Astrocyte (in vitro differentiated cells and primary cell): ENCODE measurements at regions not wholly inside any gene's neighbourhood (a gene's known extent, or its start where the extent isn't known, plus 50 kb on each side); places are given as distances from the start of the nearest gene placed in this dataset.

Experiments used
- DNase-seq: peaks from one replicate; pipeline ENCODE4 v3.0.0-alpha.2; 2010; ENCODE audit warnings: low read depth
- FAIRE-seq: peaks from 2 replicates; lab custom pipeline; 2011; peaks lifted over from hg19 to GRCh38; lab: Jason Lieb, UNC
- H2AFZ ChIP-seq: 2 replicates; pipeline ENCODE4 v1.6.0; 2012; ENCODE audit warnings: low read depth, low read length, inconsistent platforms
- H3K27ac ChIP-seq: 2 replicates; pipeline ENCODE4 v1.5.1; 2011; ENCODE audit warnings: low read depth, low read length, inconsistent platforms
- H3K27me3 ChIP-seq: 2 replicates; pipeline ENCODE4 v1.6.0; 2011; ENCODE audit warnings: low read length, inconsistent platforms; ENCODE audit not compliant: insufficient read depth
- H3K36me3 ChIP-seq: 2 replicates; pipeline ENCODE4 v1.5.1; 2011; ENCODE audit warnings: low read length, inconsistent platforms; ENCODE audit not compliant: insufficient read depth
- H3K4me1 ChIP-seq: 2 replicates; pipeline ENCODE4 v1.5.1; 2011; ENCODE audit warnings: low read length, inconsistent platforms; ENCODE audit not compliant: insufficient read depth
- H3K4me2 ChIP-seq: 2 replicates; pipeline ENCODE4 v1.6.0; 2012; ENCODE audit warnings: low read length, inconsistent platforms
- H3K4me3 ChIP-seq: 2 replicates; pipeline ENCODE4 v1.5.1; 2011; ENCODE audit warnings: low read depth, mild to moderate bottlenecking, low read length, inconsistent platforms; ENCODE audit not compliant: insufficient read depth
- H3K79me2 ChIP-seq: 2 replicates; pipeline ENCODE4 v1.6.0; 2012; ENCODE audit warnings: mild to moderate bottlenecking, low read length, inconsistent platforms; ENCODE audit not compliant: insufficient read depth
- H3K9ac ChIP-seq: 2 replicates; pipeline ENCODE4 v1.6.0; 2012; ENCODE audit warnings: mild to moderate bottlenecking, low read length, inconsistent platforms
- H3K9me3 ChIP-seq: 2 replicates; pipeline ENCODE4 v1.5.1; 2012; ENCODE audit warnings: low read depth, mild to moderate bottlenecking, low read length, inconsistent platforms; ENCODE audit not compliant: insufficient read depth
- H4K20me1 ChIP-seq: 2 replicates; pipeline ENCODE4 v1.6.0; 2012; ENCODE audit warnings: low read length, inconsistent platforms; ENCODE audit not compliant: insufficient read depth
- H3K27ac Mint-ChIP-seq: one replicate; pipeline ENCODE4 v1.8.0; 2021; ENCODE audit warnings: mild to moderate bottlenecking, mixed read lengths; ENCODE audit not compliant: unreplicated experiment
- H3K27me3 Mint-ChIP-seq: one replicate; pipeline ENCODE4 v1.8.0; 2021; ENCODE audit warnings: low read depth, mixed read lengths; ENCODE audit not compliant: unreplicated experiment
- H3K36me3 Mint-ChIP-seq: one replicate; pipeline ENCODE4 v1.8.0; 2021; ENCODE audit warnings: low read depth, mixed read lengths; ENCODE audit not compliant: unreplicated experiment
- H3K4me1 Mint-ChIP-seq: one replicate; pipeline ENCODE4 v1.8.0; 2021; ENCODE audit warnings: low read depth, mixed read lengths; ENCODE audit not compliant: unreplicated experiment
- H3K4me3 Mint-ChIP-seq: one replicate; pipeline ENCODE4 v1.8.0; 2021; ENCODE audit warnings: mild to moderate bottlenecking, moderate library complexity, mixed read lengths; ENCODE audit not compliant: unreplicated experiment
- H3K9me3 Mint-ChIP-seq: one replicate; pipeline ENCODE4 v1.8.0; 2021; ENCODE audit warnings: mild to moderate bottlenecking, mixed read lengths; ENCODE audit not compliant: unreplicated experiment
- CTCF ChIP-seq: IDR thresholded peaks from 2 replicates; pipeline ENCODE4 v1.5.1; 2011; ENCODE audit warnings: low read depth, mild to moderate bottlenecking, inconsistent platforms, low read length, moderate library complexity; ENCODE audit not compliant: insufficient read depth
- EZH2 ChIP-seq: IDR thresholded peaks from 2 replicates; pipeline ENCODE4 v1.6.1; 2012; ENCODE audit warnings: mild to moderate bottlenecking, low read length, inconsistent platforms; ENCODE audit not compliant: insufficient read depth

- Histone ChIP-seq H3K27ac (no peak overlapping the region), H3K79me2 (no peaks in the 10 kb centered on the region), H3K27me3 (no peaks in the 10 kb centered on the region), H3K4me3 (no peak overlapping the region), H2AFZ (no peak overlapping the region), H3K4me1 (no peaks in the 10 kb centered on the region), H3K4me2 (no peak overlapping the region), H3K9ac (no peak overlapping the region), H3K9me3 (no peaks in the 10 kb centered on the region), H3K36me3 (no peaks in the 10 kb centered on the region), H4K20me1 (no peaks in the 10 kb centered on the region)
- no peaks in the 10 kb centered on the region for H3K4me1 Mint-ChIP-seq
- H3K27me3 Mint-ChIP-seq, result no peaks in the 10 kb centered on the region
- no peak for DNase-seq
- H3K27ac Mint-ChIP-seq, result no peak overlapping the region
- peaks cover 8% of the 10 kb centered on the region for H3K9me3 Mint-ChIP-seq
- H3K4me3 Mint-ChIP-seq, result no peak overlapping the region
- no peak for FAIRE-seq
- no peak for TF ChIP-seq CTCF
- TF ChIP-seq EZH2, result no peak
- no peaks in the 10 kb centered on the region for H3K36me3 Mint-ChIP-seq
Observed at GRCh38 chr3:70476174-70476573, 163.7 kb upstream of the MDFIC2 start.

- Histone ChIP-seq H3K9me3 (no peaks in the 10 kb centered on the region), H3K36me3 (no peaks in the 10 kb centered on the region), H3K27ac (no peak overlapping the region), H3K9ac (no peak overlapping the region), H4K20me1 (no peaks in the 10 kb centered on the region), H3K4me3 (no peak overlapping the region), H2AFZ (no peak overlapping the region), H3K79me2 (no peaks in the 10 kb centered on the region), H3K4me1 (no peaks in the 10 kb centered on the region), H3K27me3 (no peaks in the 10 kb centered on the region), H3K4me2 (no peak overlapping the region)
- Mint-ChIP-seq H3K36me3 (no peaks in the 10 kb centered on the region), H3K27me3 (no peaks in the 10 kb centered on the region), H3K4me1 (no peaks in the 10 kb centered on the region), H3K27ac (no peak overlapping the region), H3K9me3 (peaks cover 2% of the 10 kb centered on the region), H3K4me3 (no peak overlapping the region)
- peak; percentile 1 for DNase-seq
- TF ChIP-seq EZH2 (no peak), CTCF (no peak)
- no peak for FAIRE-seq
Observed at GRCh38 chr3:70471464-70472342, 159.3 kb upstream of the MDFIC2 start.

GRCh38 chr3:70466096-70466495 lies 153.7 kb upstream of the MDFIC2 start:
- DNase-seq, result no peak
- Histone ChIP-seq H3K4me2 (no peak overlapping the region), H3K9me3 (no peaks in the 10 kb centered on the region), H3K27ac (no peak overlapping the region), H3K36me3 (no peaks in the 10 kb centered on the region), H3K79me2 (no peaks in the 10 kb centered on the region), H2AFZ (no peak overlapping the region), H4K20me1 (no peaks in the 10 kb centered on the region), H3K27me3 (no peaks in the 10 kb centered on the region), H3K9ac (no peak overlapping the region), H3K4me1 (no peaks in the 10 kb centered on the region), H3K4me3 (no peak overlapping the region)
- Mint-ChIP-seq H3K27me3 (no peaks in the 10 kb centered on the region), H3K27ac (no peak overlapping the region), H3K4me1 (no peaks in the 10 kb centered on the region), H3K36me3 (no peaks in the 10 kb centered on the region), H3K4me3 (no peak overlapping the region), H3K9me3 (no peaks in the 10 kb centered on the region)
- FAIRE-seq, result no peak
- TF ChIP-seq CTCF (no peak), EZH2 (no peak)
